Heart right ventricle (tissue), 16 donors: ENCODE measurements at regions not wholly inside any gene's neighbourhood (a gene's known extent, or its start where the extent isn't known, plus 50 kb on each side); places are given as distances from the start of the nearest gene placed in this dataset.
"Not testable (repeated sequence)": the region's sequence is repeated elsewhere in the genome, so short reads cannot be mapped to it uniquely, and the experiment has no call there.

Experiments
- ATAC-seq, 8 donors: fragments of 200-7000 bp; cut with Tn5 transposase; one replicate each; pipeline ENCODE4 v1.9.1; 2020; ENCODE audit warnings: mild to moderate bottlenecking in 8 of 8, moderate library complexity in 8 of 8, moderate number of reproducible peaks in 1 of 8
- DNase-seq, 2 donors: peaks; one replicate each; pipeline ENCODE4 v3.0.0-alpha.2; 2020
- H3K27ac ChIP-seq, 10 donors: fragments of 200-600 bp; sonication (generic) in 2 of 10; one replicate each; pipeline versions ENCODE4 v1.5.0 to v1.8.0; 2020 to 2022; ENCODE audit warnings: mild to moderate bottlenecking in 3 of 10
- H3K27me3 ChIP-seq, 7 donors: fragments of 200-600 bp; one replicate each; pipeline ENCODE4 v1.8.0; 2021 to 2022; ENCODE audit warnings: mild to moderate bottlenecking in 2 of 7
- H3K36me3 ChIP-seq, 9 donors: fragments of 200-600 bp; sonication (generic) in 1 of 9; one replicate each; pipeline versions ENCODE4 v1.5.0 to v1.8.0; 2020 to 2022; ENCODE audit warnings: mild to moderate bottlenecking in 2 of 9
- H3K4me1 ChIP-seq, 9 donors: fragments of 200-600 bp; sonication (generic) in 1 of 9; one replicate each; pipeline versions ENCODE4 v1.5.0 to v1.8.0; 2020 to 2022; ENCODE audit warnings: mild to moderate bottlenecking in 4 of 9
- H3K4me3 ChIP-seq, 10 donors: fragments of 200-600 bp; sonication (generic) in 2 of 10; one replicate each; pipeline versions ENCODE4 v1.5.0 to v1.8.0; 2020 to 2022; ENCODE audit warnings: mild to moderate bottlenecking in 7 of 10, moderate library complexity in 2 of 10
- H3K9me3 ChIP-seq, 11 donors: fragments of 200-600 bp in 10 of 11; sonication (generic) in 2 of 11; one replicate each; pipeline versions ENCODE4 v1.5.0 to v1.8.0; 2013 to 2022; ENCODE audit warnings: mild to moderate bottlenecking in 2 of 11, control low read depth in 1 of 11, moderate library complexity in 1 of 11
- CTCF ChIP-seq, 9 donors: fragments of 200-600 bp; sonication (generic) in 2 of 9; IDR thresholded peaks; one replicate each; pipeline versions ENCODE4 v1.5.0 to v1.8.0; 2021 to 2022; ENCODE audit warnings: antibody characterized with exemption in 9 of 9, mild to moderate bottlenecking in 5 of 9, moderate library complexity in 1 of 9
- WGBS, 2 donors: extraction: QIAGEN DNeasy Blood & Tissue Kit; methylation state at CpG; one replicate each; pipeline ENCODE4 v1.1.7; 2013; ENCODE audit warnings: inconsistent platforms in 1 of 2; 5-methylcytosine and 5-hydroxymethylcytosine counted together
- intact Hi-C, 10 donors: fragments of 100-400 bp; cut with DNase I; formaldehyde crosslinking; loops; one replicate each; pipeline versions ENCODE4 v1.11.1 to v1.14.2; 2022
- donor health status: Arrhythmogenic right ventricular cardiomyopathy.
- donor health status: ischemic (EF 13 %, LVEDD 7.1; RV severe dilation, severe dysfunction).
- donor health status: healthy with polysubstance abuse.
- donor health status: DM: no; HTN: yes; CAD: no.
- donor health status: DM: no; HTN: no; CAD: no.
- donor health status: ischemic (EF 25% LVEDD 6.9; RV normal size, moderate dysfunction).
- donor health status: ischemic (EF 25% LVEDD 5.7; RV mildly dilated, moderate dysfunction).
- donor health status: healthy.
- donor health status: DM: yes; HTN: yes; CAD: no.
- donor health status: Ischemic cardiomyopathy.
- donor health status: ischemic (EF 35%, LVEDD 5.7; RV mildly dilated, moderate dysfunction).
- donor health status: nonischemic (EF 11% LVEDD 7.7; RV severe dilation, severe dysfunction).
- donor health status: DM: yes; HTN: yes; CAD: no.
- donor health status: PGD.
- donor health status: ischemic (EF 29% LVEDD 5.4; RV normal size, mild dysfunction).
- donor health status: nonischemic (EF 23%, LVEDD 6.1; RV moderate dilation, normal function).

GRCh38 chr22:34622602-34623001 lies 443.4 kb upstream of the ISX start:
- no peak for TF ChIP-seq CTCF (IDR thresholded peaks at IDR 0.05)

GRCh38 chr22:34623580-34623979 lies 442.4 kb upstream of the ISX start:
- Histone ChIP-seq H3K4me3 (no peak overlapping the region), H3K27me3 (peaks cover 0 to 23% (median 0%) of the 10 kb centered on the region in 7 donors), H3K4me1 (no peaks in the 10 kb centered on the region), H3K9me3 (peaks cover 0 to 7% (median 0%) of the 10 kb centered on the region in 11 donors), H3K36me3 (no peaks in the 10 kb centered on the region), H3K27ac (no peak overlapping the region)
- WGBS, 2 donors = 55 to 58% methylated on average over 4 of the region's 4 CpGs
- ATAC-seq = no peak
- TF ChIP-seq CTCF (IDR thresholded peaks at IDR 0.05) = no peak
- DNase-seq = no peak
- intact Hi-C loops = no loop called here

More at GRCh38 chr22:34622602-34623001, 443.4 kb upstream of the ISX start:
- Histone ChIP-seq H3K9me3 (peaks cover 0 to 7% (median 0%) of the 10 kb centered on the region in 11 donors), H3K4me3 (no peak overlapping the region), H3K27me3 (peaks cover 0 to 23% (median 0%) of the 10 kb centered on the region in 7 donors), H3K27ac (no peak overlapping the region), H3K4me1 (no peaks in the 10 kb centered on the region), H3K36me3 (no peaks in the 10 kb centered on the region)
- no peak for ATAC-seq
- intact Hi-C loops = no loop called here
- WGBS, 2 donors = 86 to 88% methylated on average over 4 of the region's 4 CpGs
- DNase-seq = no peak

GRCh38 chr22:34625892-34626291 lies 440.1 kb upstream of the ISX start:
- ATAC-seq, H3K4me1 ChIP-seq, H3K36me3 ChIP-seq, H3K27ac ChIP-seq, DNase-seq, intact Hi-C loops, H3K4me3 ChIP-seq: not testable (repeated sequence)
- WGBS, 2 donors = 86 to 97% methylated on average over 5 to 26 of the region's 30 CpGs
- Histone ChIP-seq H3K9me3 (peaks cover 0 to 24% (median 0%) of the 10 kb centered on the region in 11 donors), H3K27me3 (peaks cover 0 to 18% (median 0%) of the 10 kb centered on the region in 7 donors)

- Histone ChIP-seq H3K27ac (no peak overlapping the region), H3K4me3 (no peak overlapping the region), H3K9me3 (no peaks in the 10 kb centered on the region), H3K36me3 (no peaks in the 10 kb centered on the region), H3K27me3 (peaks cover 0 to 33% (median 13%) of the 10 kb centered on the region in 7 donors), H3K4me1 (no peaks in the 10 kb centered on the region)
- no peak for TF ChIP-seq CTCF (IDR thresholded peaks at IDR 0.05)
- ATAC-seq (no peak), DNase-seq (no peak)
- 7 to 17% methylated on average over 2 of the region's 2 CpGs for whole genome bisulfite sequencing, 2 donors
- intact Hi-C loops = no loop called here
Measured at GRCh38 chr22:34638128-34638527, 427.8 kb upstream of the ISX start.

GRCh38 chr22:34639911-34640310 lies 426.0 kb upstream of the ISX start:
- Histone ChIP-seq H3K27ac (no peak overlapping the region), H3K9me3 (no peaks in the 10 kb centered on the region), H3K27me3 (peaks cover 0 to 38% (median 13%) of the 10 kb centered on the region in 7 donors), H3K36me3 (no peaks in the 10 kb centered on the region), H3K4me1 (no peaks in the 10 kb centered on the region), H3K4me3 (no peak overlapping the region)
- intact Hi-C loops = no loop called here
- ATAC-seq = no peak
- no peak for TF ChIP-seq CTCF (IDR thresholded peaks at IDR 0.05)
- DNase-seq = no peak
- 75 to 77% methylated on average over 5 of the region's 5 CpGs for WGBS, 2 donors
